GM19467 (cell line): ENCODE measurements at regions not wholly inside any gene's neighbourhood (a gene's known extent, or its start where the extent isn't known, plus 50 kb on each side); places are given as distances from the start of the nearest gene placed in this dataset.

ENCODE experiments used
- ATAC-seq: cut with Tn5 transposase; IDR thresholded peaks from one replicate; pipeline ENCODE4 v1.9.1; 2021; ENCODE audit warnings: mild to moderate bottlenecking, moderate library complexity; ENCODE audit not compliant: unreplicated experiment

GRCh38 chr12:92556141-92556540 lies 146.6 kb upstream of the PLEKHG7 start:
- no peak for ATAC-seq

DNA sequence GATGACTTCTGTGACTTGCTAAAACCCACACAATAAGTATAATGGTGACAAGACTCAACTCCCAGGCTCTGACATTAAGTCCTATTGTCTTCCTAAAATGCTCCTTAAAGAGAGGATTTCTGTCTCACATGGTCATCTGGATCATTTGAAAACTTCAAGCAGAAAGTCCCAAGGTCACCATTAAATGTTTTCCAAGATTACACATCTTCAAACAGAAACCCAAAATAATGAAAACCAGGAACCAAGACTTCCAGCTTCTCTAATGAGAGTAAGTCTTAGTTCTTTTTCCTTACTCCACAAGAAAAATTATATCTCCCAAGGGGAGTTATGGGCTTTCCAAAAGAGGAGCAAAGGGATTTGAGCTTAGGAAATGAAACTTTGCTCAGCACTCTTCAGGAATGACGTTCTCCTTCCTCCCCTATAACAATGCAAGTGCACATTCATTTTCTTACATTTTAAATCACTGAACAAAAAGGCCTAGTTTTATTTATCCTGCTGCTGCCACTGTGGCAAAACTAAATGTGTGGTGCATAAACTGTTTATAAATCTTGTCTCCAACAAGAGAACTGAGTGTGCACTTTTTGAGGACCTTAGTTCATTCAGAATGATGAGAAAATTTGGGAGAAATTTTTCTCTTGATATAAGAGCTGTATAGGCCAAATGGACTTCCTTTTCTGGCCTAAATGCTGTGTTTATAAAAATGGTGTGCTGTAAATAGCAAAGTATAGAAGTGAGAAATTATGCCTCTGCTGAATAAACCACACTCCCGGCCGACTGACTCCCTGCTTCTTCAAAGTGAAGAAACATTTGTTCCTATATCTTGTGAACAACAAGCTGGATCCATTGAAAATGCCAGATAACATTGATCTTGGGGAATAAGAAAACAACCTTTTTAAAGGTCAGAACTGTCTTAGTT lies 148.4 kb upstream of the PLEKHG7 start:
- no peak for ATAC-seq

GRCh38 chr12:92553389-92553788 lies 149.4 kb upstream of the PLEKHG7 start:
- ATAC-seq: no peak

- no peak for ATAC-seq
Observed at GRCh38 chr12:92552412-92553108, 150.2 kb upstream of the PLEKHG7 start.

- ATAC-seq: peak; percentile 47
Observed at GRCh38 chr12:92551853-92552397, 150.9 kb upstream of the PLEKHG7 start.

- ATAC-seq: no peak
Observed at GRCh38 chr12:92551210-92551609, 151.6 kb upstream of the PLEKHG7 start.

DNA sequence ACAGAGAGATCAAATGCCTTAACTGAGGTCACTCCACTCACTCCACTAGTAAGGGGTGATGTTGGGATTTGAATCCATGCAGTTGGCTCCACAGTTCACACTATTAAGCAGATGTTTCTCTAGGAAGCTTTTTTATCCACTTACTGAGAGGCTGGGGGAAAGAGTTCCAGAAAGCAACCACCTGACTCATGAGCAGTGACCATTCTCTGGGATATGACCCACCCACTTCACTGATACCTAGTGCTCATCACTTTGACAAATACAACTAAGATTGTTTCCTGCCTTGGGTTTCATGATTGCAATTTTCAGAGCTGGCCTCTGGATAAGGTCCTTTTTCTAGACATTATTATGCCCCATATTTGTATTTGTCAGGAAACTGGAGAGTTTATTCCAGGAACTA lies 152.1 kb upstream of the PLEKHG7 start:
- no peak for ATAC-seq

DNA sequence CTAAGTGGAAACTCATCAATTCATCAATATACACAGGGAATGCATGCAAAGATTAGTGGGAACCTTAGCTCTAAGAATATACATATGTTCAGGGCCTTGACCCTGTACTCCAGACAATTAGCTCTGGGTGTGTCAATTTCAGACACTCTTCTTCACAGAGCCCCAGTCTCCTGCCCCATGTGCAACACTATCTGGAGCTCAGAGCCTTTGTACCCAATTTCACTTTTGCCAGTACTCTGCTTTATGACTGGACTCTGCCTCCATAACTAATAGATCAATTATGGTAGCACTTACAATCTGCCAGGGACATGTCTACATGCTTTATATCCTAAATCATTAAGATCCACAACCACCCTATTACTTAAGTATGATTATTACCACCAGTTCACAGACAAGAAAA lies 152.5 kb upstream of the PLEKHG7 start:
- ATAC-seq: no peak

GRCh38 chr12:92549516-92549915 lies 153.3 kb upstream of the PLEKHG7 start:
- no peak for ATAC-seq

GRCh38 chr12:92547906-92548305 lies 154.9 kb upstream of the PLEKHG7 start:
- ATAC-seq: no peak

- peak; percentile 6 for ATAC-seq
Observed at GRCh38 chr12:92547420-92547819, 155.4 kb upstream of the PLEKHG7 start.

DNA sequence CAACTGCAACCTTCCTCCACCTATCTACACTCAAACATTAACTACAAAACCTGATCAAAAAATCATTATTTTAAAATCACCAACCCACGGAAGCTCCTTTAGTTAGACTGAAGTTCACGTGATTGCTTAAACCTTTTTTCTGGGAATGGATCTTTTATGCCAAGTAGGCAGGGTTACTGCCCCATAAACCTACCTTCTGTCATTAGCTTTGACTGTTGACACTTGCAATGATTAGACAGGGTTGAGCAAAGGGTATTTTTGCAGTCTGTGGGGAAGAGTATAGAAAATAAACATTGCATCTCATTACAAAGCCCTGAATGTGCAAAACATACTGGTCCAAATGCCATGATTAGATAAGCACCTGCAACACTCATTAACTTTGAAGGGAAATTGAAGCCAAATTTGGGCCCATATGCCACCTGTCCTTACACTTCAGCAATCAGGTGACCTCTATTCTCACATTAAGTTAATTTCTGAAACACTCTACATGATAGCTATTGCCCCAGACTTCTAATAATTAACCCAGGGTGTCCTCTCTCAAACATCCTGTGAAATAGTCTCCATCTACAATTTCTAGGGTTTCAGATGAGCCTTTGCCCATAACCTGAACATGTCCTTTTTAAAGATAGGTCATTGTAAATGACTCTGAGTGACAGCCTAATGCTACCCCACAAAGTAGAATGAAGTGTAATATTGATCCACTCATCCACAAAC lies 156.0 kb upstream of the PLEKHG7 start:
- peak; percentile 76 for ATAC-seq

DNA sequence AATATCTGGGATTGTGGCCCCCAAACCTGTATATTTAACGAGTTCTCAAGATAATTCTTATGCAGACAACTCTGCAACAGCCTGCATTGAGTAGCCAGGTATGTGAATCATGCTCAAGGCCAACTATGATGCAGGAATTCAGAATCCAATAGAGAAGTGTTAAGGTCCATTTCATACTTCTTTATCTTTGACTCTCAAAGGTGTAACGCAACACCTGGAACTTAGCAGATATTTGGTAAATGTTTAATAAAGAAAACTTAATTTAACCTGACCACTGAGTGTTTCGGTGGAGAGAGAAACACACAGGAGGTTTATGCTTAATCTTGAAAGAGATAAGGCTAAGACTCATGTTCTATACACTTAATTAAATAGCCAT lies 156.5 kb upstream of the PLEKHG7 start:
- peak; percentile 32 for ATAC-seq

DNA sequence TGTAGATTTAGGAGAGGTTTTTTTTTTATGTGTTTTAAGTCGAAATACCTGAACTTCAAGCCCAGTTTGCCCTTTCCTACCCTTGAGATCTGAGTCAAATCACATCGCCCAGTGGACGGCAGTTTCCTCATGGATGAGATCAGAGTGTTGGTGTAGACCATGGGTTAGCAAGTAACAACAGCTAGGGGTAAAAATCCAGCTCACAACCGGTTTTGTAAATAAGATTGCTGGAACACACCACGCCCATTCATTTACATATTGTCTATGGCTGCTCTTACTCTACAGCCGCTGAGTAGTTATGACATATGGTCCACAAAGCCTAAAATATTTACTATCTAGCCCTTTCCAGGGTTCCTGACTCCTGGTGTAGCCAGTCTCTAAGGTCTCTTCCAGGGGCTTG lies 158.5 kb upstream of the PLEKHG7 start:
- ATAC-seq: no peak

DNA sequence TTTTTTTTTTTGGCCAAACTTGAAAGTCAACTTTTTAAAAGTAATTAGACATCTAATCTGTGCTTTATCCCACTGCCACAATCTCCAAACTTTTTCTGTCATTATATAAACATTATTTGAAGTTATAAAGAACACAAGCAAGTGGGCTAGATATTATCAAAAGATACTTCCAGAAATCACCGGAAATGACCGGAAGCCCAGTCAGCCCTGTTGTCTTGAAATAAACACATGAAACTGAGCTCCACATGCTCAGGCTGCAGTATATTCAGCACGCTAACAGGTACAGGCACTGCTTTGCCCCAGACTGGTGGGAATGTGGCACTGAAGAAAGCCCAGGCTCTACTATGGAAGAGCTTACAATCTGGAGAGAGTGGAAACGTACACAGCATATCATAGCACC lies 158.9 kb upstream of the PLEKHG7 start:
- ATAC-seq: no peak

DNA sequence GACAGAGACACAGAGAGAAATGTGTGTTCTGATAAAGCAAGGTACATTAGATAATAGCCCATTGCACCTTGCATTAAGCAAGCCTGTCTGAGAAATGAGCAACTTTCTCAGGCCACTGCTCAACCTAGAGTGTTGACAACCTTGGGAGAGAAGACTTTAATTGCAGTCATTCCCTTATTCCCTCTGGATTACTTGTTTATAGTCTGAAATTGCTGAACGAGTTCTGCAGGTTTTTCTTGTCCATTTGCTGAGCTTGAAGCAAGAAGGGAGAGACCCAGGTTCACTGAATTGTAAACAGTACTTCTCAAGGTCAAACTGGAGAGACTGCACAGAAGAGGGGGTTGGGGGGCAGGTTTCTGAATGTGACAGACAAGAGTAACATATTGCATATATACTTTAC lies 159.4 kb upstream of the PLEKHG7 start:
- no peak for ATAC-seq

GRCh38 chr12:92541731-92542130 lies 161.1 kb upstream of the PLEKHG7 start:
- ATAC-seq: no peak

GRCh38 chr12:92540782-92541423 lies 161.9 kb upstream of the PLEKHG7 start:
- ATAC-seq: no peak

DNA sequence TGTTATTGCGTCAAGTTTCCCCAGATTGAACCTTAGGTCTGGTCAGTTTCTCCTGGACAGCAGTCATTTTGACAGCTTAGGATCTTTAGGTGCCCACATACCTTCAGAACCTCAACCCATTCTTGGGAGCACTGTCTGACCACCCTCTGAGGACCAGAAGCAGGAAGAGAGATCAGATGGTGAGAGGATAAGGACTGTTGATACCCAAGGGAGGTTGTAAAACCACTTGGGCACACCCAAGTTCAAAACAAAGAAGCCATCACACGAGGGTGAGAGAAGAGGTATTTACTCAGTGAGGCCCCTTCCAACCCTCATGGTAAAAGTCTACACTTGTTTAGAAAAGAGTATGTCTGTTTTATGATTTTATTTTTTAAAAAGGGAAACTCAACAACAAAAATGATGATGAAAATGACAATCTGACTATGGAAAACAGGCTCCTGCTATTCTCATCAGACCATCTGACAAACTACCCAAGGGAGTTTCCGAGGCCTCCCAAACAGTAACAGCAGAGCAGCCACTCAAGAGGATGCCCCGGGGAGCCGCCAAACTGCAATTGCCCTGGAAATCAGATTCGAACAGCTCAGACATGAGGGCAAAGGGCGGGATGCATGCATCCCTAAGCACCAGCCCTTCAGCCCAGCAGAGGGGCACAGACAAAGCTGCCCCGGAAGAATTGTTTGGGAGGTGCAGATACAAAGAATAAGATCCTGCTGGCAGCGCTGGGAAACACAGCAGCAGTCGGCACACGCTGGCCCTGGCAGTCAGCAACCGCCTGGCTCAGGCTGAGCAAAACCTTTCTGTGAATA lies 162.6 kb upstream of the PLEKHG7 start:
- no peak for ATAC-seq

DNA sequence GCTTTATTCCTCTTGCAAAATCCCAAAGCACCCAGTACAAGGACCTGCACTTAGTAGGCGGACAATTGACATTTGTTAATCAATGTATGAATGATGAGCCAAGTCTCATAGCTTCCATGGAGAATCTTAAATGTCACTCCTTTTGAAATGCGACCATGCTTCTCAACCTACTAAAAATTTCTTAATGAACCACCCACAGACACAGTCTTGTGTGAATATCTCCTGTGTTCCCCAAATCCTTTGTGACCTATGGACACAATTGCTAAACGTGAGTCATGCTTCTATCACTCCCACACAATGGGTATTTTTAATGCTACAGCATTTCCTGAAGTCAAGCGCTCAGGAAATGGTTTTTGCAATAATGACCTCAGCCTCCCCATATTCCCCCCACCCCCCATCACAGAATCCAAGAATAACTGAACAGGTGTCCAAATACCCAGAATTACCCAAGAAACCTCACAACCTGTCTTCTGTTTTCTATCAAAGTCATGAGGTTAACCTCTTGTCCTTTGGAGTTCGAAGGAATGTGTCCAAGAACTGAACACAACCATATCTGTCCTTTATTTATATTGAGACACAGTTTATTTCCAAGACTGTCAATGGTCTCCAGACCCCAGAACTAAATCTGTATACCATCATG lies 163.6 kb upstream of the PLEKHG7 start:
- ATAC-seq: no peak
